GM23338 (cell line): ENCODE measurements at regions not wholly inside any gene's neighbourhood (a gene's known extent, or its start where the extent isn't known, plus 50 kb on each side); places are given as distances from the start of the nearest gene placed in this dataset.

Source experiments
- ATAC-seq: fragments of 200-7000 bp; cut with Tn5 transposase; 3 replicates; pipeline ENCODE4 v1.9.1; 2020
- DNase-seq: peaks from one replicate; pipeline ENCODE4 v3.0.0-alpha.2; 2015; ENCODE audit warnings: low spot score
- H2AFZ ChIP-seq: fragments of 200-600 bp; sonication (generic); 2 replicates; pipeline ENCODE4 v1.8.0; 2016; ENCODE audit warnings: antibody characterized with exemption, mild to moderate bottlenecking, moderate library complexity
- H3F3A ChIP-seq: fragments of 200-600 bp; sonication (generic); replicated peaks from 2 replicates; pipeline ENCODE4 v1.8.0; 2017; ENCODE audit warnings: antibody characterized with exemption, mixed run types, low read depth
- H3K27ac ChIP-seq: fragments of 200-600 bp; sonication (generic); 2 replicates; pipeline ENCODE4 v1.6.1; 2016; ENCODE audit warnings: low read depth
- H3K27me3 ChIP-seq: fragments of 200-600 bp; sonication (generic); 2 replicates; pipeline ENCODE4 v1.8.0; 2016; ENCODE audit warnings: mild to moderate bottlenecking, mixed run types, moderate library complexity; ENCODE audit not compliant: insufficient read depth
- H3K36me3 ChIP-seq: fragments of 200-600 bp; sonication (generic); 2 replicates; pipeline ENCODE4 v1.8.0; 2016; ENCODE audit warnings: mild to moderate bottlenecking; ENCODE audit not compliant: insufficient read depth
- H3K4me1 ChIP-seq: fragments of 200-600 bp; sonication (generic); 2 replicates; pipeline ENCODE4 v1.8.0; 2016; ENCODE audit warnings: mild to moderate bottlenecking, moderate library complexity; ENCODE audit not compliant: insufficient read depth
- H3K4me2 ChIP-seq: fragments of 200-600 bp; sonication (generic); 2 replicates; pipeline ENCODE4 v1.7.1; 2017; ENCODE audit warnings: mixed run types
- H3K4me3 ChIP-seq: fragments of 200-600 bp; sonication (generic); 2 replicates; pipeline ENCODE4 v1.6.1; 2016; ENCODE audit warnings: mixed run types
- H3K79me2 ChIP-seq: fragments of 200-600 bp; sonication (generic); replicated peaks from 2 replicates; pipeline ENCODE4 v1.8.0; 2017; ENCODE audit warnings: mild to moderate bottlenecking; ENCODE audit not compliant: insufficient read depth
- H3K9me2 ChIP-seq: fragments of 200-600 bp; sonication (generic); 2 replicates; pipeline ENCODE4 v1.8.0; 2017; ENCODE audit not compliant: insufficient read depth
- H4K20me1 ChIP-seq: fragments of 200-600 bp; sonication (generic); replicated peaks from 2 replicates; pipeline ENCODE4 v1.8.0; 2017; ENCODE audit warnings: mild to moderate bottlenecking; ENCODE audit not compliant: insufficient read depth
- H3K27ac Mint-ChIP-seq: 2 replicates; pipeline ENCODE4 v1.8.0; 2020; ENCODE audit warnings: inconsistent platforms, mild to moderate bottlenecking, moderate library complexity, mixed read lengths
- H3K27me3 Mint-ChIP-seq: 3 replicates; pipeline ENCODE4 v1.8.0; 2022; ENCODE audit warnings: low read depth, mild to moderate bottlenecking, moderate library complexity, mixed read lengths, inconsistent platforms; ENCODE audit not compliant: insufficient read depth, poor library complexity
- H3K36me3 Mint-ChIP-seq: 3 replicates; pipeline ENCODE4 v1.8.0; 2021; ENCODE audit warnings: low read depth, mild to moderate bottlenecking, inconsistent platforms, moderate library complexity, mixed read lengths
- H3K4me1 Mint-ChIP-seq: 3 replicates; pipeline ENCODE4 v1.8.0; 2020; ENCODE audit warnings: mild to moderate bottlenecking, inconsistent platforms, mixed read lengths
- H3K4me3 Mint-ChIP-seq: 3 replicates; pipeline ENCODE4 v1.8.0; 2021; ENCODE audit warnings: moderate library complexity, mild to moderate bottlenecking, inconsistent platforms, mixed read lengths
- H3K9me3 Mint-ChIP-seq: 3 replicates; pipeline ENCODE4 v1.8.0; 2020; ENCODE audit warnings: moderate library complexity, mild to moderate bottlenecking, inconsistent platforms, mixed read lengths
- CREB1 ChIP-seq: fragments of 250-450 bp; sonication (Bioruptor Pico); IDR thresholded peaks from 2 replicates; pipeline ENCODE4 v1.5.0; 2020; ENCODE audit warnings: low read depth, mild to moderate bottlenecking, moderate library complexity
- EZH2 ChIP-seq: fragments of 200-600 bp; sonication (generic); IDR thresholded peaks from one replicate; pipeline ENCODE4 v1.8.0; 2017; ENCODE audit warnings: antibody characterized with exemption, mild to moderate bottlenecking, low read depth; ENCODE audit not compliant: unreplicated experiment
- EZH2phosphoT487 ChIP-seq: fragments of 200-600 bp; sonication (generic); IDR thresholded peaks from one replicate; pipeline ENCODE4 v1.8.1; 2018; ENCODE audit warnings: antibody characterized with exemption; ENCODE audit not compliant: unreplicated experiment
- JUNB ChIP-seq: IDR thresholded peaks from one replicate; pipeline ENCODE4 v1.6.1; 2016; ENCODE audit warnings: antibody characterized with exemption; ENCODE audit not compliant: unreplicated experiment
- ZNF114 ChIP-seq: fragments of 250-450 bp; sonication (Bioruptor Pico); IDR thresholded peaks from 2 replicates; pipeline ENCODE4 v1.5.0; 2020; ENCODE audit warnings: mild to moderate bottlenecking, moderate library complexity
- ZNF331 ChIP-seq: fragments of 250-450 bp; sonication (Bioruptor Pico); IDR thresholded peaks from 2 replicates; pipeline ENCODE4 v1.5.0; 2020; ENCODE audit warnings: low read depth, mild to moderate bottlenecking, moderate library complexity
- TF ChIP-seq, protein P1 (sequence below): IDR thresholded peaks from one replicate; pipeline ENCODE4 v1.6.1; 2018; ENCODE audit warnings: antibody characterized with exemption; ENCODE audit not compliant: unreplicated experiment
- TF ChIP-seq, protein P2 (sequence below): fragments of 250-450 bp; sonication (Bioruptor Pico); IDR thresholded peaks from 2 replicates; pipeline ENCODE4 v1.5.0; 2020; ENCODE audit warnings: mild to moderate bottlenecking, moderate library complexity

DNA sequence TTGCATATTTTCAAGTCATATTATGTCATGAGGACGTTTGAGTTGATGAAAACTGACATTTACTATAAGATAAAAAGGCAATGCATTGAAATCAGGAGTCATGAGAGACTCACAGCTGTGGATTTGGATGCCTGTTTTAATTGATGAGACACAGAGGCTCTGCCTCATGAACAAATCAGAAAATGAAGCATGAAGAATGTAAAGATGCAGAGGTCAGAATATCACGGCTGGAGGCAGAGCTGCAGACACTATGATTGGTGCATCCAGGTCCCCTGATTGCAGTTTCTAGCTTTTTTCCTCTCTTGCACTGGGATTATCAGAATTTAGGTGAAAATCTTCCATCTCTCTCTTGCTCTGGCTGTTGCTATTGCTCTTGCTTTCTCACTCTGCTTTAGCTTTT lies 74.7 kb downstream of the FAM47B start (continued):
- TF ChIP-seq EZH2phosphoT487: no peak
- TF ChIP-seq ZNF331 (CRISPR knock-in tag): no peak
- no peak for TF ChIP-seq EZH2

DNA sequence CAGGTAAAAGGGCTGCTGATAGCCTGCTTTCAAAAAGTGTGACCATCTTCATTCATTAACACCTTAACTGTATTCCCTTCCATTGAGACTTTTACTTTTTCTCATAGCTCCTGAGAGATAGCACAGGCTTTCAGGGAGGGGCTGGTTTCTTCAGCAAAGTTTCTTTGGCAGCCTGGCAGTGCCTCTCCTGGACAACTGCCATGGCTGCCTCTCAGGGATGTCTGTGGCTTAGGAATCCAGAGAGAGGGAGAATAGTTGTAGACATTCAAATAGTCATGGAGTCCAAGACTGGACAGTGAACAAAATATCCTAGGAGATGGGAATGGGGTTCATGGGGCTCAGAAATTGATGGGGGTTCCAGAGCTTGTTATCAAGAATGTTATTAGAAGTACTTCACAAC lies 81.1 kb downstream of the FAM47B start:
- no peak overlapping the region for H2AFZ ChIP-seq
- Mint-ChIP-seq H3K27me3 (no peaks in the 10 kb centered on the region), H3K36me3 (no peaks in the 10 kb centered on the region), H3K4me3 (no peak overlapping the region), H3K4me1 (peaks cover 10% of the 10 kb centered on the region), H3K9me3 (no peaks in the 10 kb centered on the region; the same call in 2 of the 3 replicates), H3K27ac (no peak overlapping the region)
- DNase-seq: no peak
- H3F3A ChIP-seq: no peaks in the 10 kb centered on the region
- no peak overlapping the region for H3K4me3 ChIP-seq
- H3K9me2 ChIP-seq: no peaks in the 10 kb centered on the region
- H3K27ac ChIP-seq: no peak overlapping the region
- no peaks in the 10 kb centered on the region for H3K27me3 ChIP-seq
- no peak for ATAC-seq
- TF ChIP-seq CREB1 (no peak), JUNB (no peak), EZH2 (no peak), ZNF114 (CRISPR knock-in tag) (no peak)
- TF ChIP-seq, protein P1, sequence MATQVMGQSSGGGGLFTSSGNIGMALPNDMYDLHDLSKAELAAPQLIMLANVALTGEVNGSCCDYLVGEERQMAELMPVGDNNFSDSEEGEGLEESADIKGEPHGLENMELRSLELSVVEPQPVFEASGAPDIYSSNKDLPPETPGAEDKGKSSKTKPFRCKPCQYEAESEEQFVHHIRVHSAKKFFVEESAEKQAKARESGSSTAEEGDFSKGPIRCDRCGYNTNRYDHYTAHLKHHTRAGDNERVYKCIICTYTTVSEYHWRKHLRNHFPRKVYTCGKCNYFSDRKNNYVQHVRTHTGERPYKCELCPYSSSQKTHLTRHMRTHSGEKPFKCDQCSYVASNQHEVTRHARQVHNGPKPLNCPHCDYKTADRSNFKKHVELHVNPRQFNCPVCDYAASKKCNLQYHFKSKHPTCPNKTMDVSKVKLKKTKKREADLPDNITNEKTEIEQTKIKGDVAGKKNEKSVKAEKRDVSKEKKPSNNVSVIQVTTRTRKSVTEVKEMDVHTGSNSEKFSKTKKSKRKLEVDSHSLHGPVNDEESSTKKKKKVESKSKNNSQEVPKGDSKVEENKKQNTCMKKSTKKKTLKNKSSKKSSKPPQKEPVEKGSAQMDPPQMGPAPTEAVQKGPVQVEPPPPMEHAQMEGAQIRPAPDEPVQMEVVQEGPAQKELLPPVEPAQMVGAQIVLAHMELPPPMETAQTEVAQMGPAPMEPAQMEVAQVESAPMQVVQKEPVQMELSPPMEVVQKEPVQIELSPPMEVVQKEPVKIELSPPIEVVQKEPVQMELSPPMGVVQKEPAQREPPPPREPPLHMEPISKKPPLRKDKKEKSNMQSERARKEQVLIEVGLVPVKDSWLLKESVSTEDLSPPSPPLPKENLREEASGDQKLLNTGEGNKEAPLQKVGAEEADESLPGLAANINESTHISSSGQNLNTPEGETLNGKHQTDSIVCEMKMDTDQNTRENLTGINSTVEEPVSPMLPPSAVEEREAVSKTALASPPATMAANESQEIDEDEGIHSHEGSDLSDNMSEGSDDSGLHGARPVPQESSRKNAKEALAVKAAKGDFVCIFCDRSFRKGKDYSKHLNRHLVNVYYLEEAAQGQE: no peak
- TF ChIP-seq, protein P2, sequence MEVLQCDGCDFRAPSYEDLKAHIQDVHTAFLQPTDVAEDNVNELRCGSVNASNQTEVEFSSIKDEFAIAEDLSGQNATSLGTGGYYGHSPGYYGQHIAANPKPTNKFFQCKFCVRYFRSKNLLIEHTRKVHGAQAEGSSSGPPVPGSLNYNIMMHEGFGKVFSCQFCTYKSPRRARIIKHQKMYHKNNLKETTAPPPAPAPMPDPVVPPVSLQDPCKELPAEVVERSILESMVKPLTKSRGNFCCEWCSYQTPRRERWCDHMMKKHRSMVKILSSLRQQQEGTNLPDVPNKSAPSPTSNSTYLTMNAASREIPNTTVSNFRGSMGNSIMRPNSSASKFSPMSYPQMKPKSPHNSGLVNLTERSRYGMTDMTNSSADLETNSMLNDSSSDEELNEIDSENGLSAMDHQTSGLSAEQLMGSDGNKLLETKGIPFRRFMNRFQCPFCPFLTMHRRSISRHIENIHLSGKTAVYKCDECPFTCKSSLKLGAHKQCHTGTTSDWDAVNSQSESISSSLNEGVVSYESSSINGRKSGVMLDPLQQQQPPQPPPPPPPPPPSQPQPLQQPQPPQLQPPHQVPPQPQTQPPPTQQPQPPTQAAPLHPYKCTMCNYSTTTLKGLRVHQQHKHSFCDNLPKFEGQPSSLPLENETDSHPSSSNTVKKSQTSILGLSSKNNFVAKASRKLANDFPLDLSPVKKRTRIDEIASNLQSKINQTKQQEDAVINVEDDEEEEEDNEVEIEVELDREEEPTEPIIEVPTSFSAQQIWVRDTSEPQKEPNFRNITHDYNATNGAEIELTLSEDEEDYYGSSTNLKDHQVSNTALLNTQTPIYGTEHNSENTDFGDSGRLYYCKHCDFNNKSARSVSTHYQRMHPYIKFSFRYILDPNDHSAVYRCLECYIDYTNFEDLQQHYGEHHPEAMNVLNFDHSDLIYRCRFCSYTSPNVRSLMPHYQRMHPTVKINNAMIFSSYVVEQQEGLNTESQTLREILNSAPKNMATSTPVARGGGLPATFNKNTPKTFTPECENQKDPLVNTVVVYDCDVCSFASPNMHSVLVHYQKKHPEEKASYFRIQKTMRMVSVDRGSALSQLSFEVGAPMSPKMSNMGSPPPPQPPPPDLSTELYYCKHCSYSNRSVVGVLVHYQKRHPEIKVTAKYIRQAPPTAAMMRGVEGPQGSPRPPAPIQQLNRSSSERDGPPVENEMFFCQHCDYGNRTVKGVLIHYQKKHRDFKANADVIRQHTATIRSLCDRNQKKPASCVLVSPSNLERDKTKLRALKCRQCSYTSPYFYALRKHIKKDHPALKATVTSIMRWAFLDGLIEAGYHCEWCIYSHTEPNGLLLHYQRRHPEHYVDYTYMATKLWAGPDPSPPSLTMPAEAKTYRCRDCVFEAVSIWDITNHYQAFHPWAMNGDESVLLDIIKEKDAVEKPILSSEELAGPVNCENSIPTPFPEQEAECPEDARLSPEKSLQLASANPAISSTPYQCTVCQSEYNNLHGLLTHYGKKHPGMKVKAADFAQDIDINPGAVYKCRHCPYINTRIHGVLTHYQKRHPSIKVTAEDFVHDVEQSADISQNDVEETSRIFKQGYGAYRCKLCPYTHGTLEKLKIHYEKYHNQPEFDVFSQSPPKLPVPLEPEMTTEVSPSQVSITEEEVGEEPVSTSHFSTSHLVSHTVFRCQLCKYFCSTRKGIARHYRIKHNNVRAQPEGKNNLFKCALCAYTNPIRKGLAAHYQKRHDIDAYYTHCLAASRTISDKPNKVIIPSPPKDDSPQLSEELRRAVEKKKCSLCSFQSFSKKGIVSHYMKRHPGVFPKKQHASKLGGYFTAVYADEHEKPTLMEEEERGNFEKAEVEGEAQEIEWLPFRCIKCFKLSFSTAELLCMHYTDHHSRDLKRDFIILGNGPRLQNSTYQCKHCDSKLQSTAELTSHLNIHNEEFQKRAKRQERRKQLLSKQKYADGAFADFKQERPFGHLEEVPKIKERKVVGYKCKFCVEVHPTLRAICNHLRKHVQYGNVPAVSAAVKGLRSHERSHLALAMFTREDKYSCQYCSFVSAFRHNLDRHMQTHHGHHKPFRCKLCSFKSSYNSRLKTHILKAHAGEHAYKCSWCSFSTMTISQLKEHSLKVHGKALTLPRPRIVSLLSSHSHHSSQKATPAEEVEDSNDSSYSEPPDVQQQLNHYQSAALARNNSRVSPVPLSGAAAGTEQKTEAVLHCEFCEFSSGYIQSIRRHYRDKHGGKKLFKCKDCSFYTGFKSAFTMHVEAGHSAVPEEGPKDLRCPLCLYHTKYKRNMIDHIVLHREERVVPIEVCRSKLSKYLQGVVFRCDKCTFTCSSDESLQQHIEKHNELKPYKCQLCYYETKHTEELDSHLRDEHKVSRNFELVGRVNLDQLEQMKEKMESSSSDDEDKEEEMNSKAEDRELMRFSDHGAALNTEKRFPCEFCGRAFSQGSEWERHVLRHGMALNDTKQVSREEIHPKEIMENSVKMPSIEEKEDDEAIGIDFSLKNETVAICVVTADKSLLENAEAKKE: no peak
- H3K79me2 ChIP-seq: no peaks in the 10 kb centered on the region
- H3K36me3 ChIP-seq: no peaks in the 10 kb centered on the region
- H3K4me1 ChIP-seq: no peaks in the 10 kb centered on the region
- H4K20me1 ChIP-seq: no peaks in the 10 kb centered on the region
- no peak overlapping the region for H3K4me2 ChIP-seq
